DOHH2 (cell line): ENCODE measurements at regions not wholly inside any gene's neighbourhood (a gene's known extent, or its start where the extent isn't known, plus 50 kb on each side); places are given as distances from the start of the nearest gene placed in this dataset.

Source experiments
- H3F3A ChIP-seq: fragments of 200-600 bp; sonication (generic), shearing (Covaris generic); 2 replicates; pipeline ENCODE4 v1.6.0; 2016; ENCODE audit warnings: antibody characterized with exemption, mild to moderate bottlenecking; ENCODE audit not compliant: control insufficient read depth, insufficient read depth
- H3K27ac ChIP-seq: fragments of 200-600 bp; sonication (generic); 2 replicates; pipeline ENCODE4 v1.5.1; 2014; ENCODE audit warnings: low read depth, mild to moderate bottlenecking, low read length, moderate library complexity
- H3K27me3 ChIP-seq: fragments of 200-600 bp; sonication (generic); 2 replicates; pipeline ENCODE4 v1.6.1; 2014; ENCODE audit warnings: mild to moderate bottlenecking, low read length, mixed read lengths; ENCODE audit not compliant: control insufficient read depth
- H3K36me3 ChIP-seq: fragments of 200-600 bp; sonication (generic); 2 replicates; pipeline ENCODE4 v1.6.1; 2014; ENCODE audit warnings: mild to moderate bottlenecking, low read length, moderate library complexity, mixed read lengths; ENCODE audit not compliant: control insufficient read depth
- H3K4me1 ChIP-seq: fragments of 200-600 bp; sonication (generic); 2 replicates; pipeline ENCODE4 v1.6.1; 2014; ENCODE audit warnings: mild to moderate bottlenecking, low read length, mixed read lengths; ENCODE audit not compliant: control insufficient read depth
- H3K4me2 ChIP-seq: fragments of 200-600 bp; sonication (generic); 2 replicates; pipeline ENCODE4 v1.6.0; 2014; ENCODE audit warnings: mild to moderate bottlenecking, low read length, moderate library complexity
- H3K4me3 ChIP-seq: fragments of 200-600 bp; sonication (generic); 2 replicates; pipeline ENCODE4 v1.5.1; 2014; ENCODE audit warnings: mild to moderate bottlenecking, low read length, mixed read lengths
- H3K79me2 ChIP-seq: fragments of 200-600 bp; sonication (generic); 2 replicates; pipeline ENCODE4 v1.6.1; 2014; ENCODE audit warnings: mild to moderate bottlenecking, low read length, mixed read lengths; ENCODE audit not compliant: control insufficient read depth
- H3K9me2 ChIP-seq: fragments of 200-600 bp; sonication (generic); replicated peaks from 2 replicates; pipeline ENCODE4 v1.6.1; 2014; ENCODE audit warnings: mild to moderate bottlenecking, low read length, mixed read lengths; ENCODE audit not compliant: control insufficient read depth
- H3K9me3 ChIP-seq: fragments of 200-600 bp; sonication (generic); 2 replicates; pipeline ENCODE4 v1.6.1; 2014; ENCODE audit warnings: antibody characterized with exemption, low read length, mixed read lengths; ENCODE audit not compliant: control insufficient read depth, insufficient read depth
- H4K20me1 ChIP-seq: fragments of 200-600 bp; sonication (generic); 2 replicates; pipeline ENCODE4 v1.6.0; 2014; ENCODE audit warnings: low read depth, mild to moderate bottlenecking, antibody characterized with exemption, low read length, moderate library complexity; ENCODE audit not compliant: control insufficient read depth, insufficient read depth
- EZH2phosphoT487 ChIP-seq: fragments of 200-600 bp; sonication (generic); IDR thresholded peaks from 2 replicates; pipeline ENCODE4 v1.6.1; 2017; ENCODE audit warnings: borderline replicate concordance, mild to moderate bottlenecking, antibody characterized with exemption, low read length, moderate library complexity, mixed read lengths
- TF ChIP-seq, protein P1 (sequence below): fragments of 200-600 bp; sonication (generic); IDR thresholded peaks from one replicate; pipeline ENCODE4 v1.5.1; 2014; ENCODE audit warnings: antibody characterized with exemption, mild to moderate bottlenecking, low read depth, low read length; ENCODE audit not compliant: poor library complexity, severe bottlenecking

DNA sequence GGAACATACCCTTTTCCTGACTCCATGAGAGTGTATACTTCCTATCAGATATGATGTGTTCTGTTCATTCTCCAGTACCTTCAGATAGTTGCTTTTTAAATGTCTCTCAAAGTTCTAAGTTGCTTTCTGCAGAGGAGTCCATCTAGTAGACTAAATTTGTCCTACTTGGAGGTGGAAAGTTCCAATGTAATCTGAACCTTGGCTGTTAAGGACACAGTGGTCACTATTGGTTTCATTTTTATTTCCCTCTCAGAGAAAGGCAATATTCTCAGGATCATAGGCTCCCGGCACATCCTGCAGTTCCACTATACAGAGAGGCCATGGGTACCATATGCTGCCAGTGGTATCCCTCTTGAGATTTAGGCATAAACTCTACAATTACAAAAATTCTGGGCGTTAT, 634.6 kb downstream of the LRRC70 start:
- Histone ChIP-seq H3K4me3 (no peak overlapping the region), H3K27ac (no peak overlapping the region), H4K20me1 (no peaks in the 10 kb centered on the region), H3K36me3 (no peaks in the 10 kb centered on the region), H3K9me2 (no peaks in the 10 kb centered on the region), H3K27me3 (no peaks in the 10 kb centered on the region), H3K4me1 (no peaks in the 10 kb centered on the region), H3K9me3 (no peaks in the 10 kb centered on the region), H3K79me2 (no peaks in the 10 kb centered on the region), H3F3A (no peaks in the 10 kb centered on the region), H3K4me2 (no peak overlapping the region)
- TF ChIP-seq, protein P1, sequence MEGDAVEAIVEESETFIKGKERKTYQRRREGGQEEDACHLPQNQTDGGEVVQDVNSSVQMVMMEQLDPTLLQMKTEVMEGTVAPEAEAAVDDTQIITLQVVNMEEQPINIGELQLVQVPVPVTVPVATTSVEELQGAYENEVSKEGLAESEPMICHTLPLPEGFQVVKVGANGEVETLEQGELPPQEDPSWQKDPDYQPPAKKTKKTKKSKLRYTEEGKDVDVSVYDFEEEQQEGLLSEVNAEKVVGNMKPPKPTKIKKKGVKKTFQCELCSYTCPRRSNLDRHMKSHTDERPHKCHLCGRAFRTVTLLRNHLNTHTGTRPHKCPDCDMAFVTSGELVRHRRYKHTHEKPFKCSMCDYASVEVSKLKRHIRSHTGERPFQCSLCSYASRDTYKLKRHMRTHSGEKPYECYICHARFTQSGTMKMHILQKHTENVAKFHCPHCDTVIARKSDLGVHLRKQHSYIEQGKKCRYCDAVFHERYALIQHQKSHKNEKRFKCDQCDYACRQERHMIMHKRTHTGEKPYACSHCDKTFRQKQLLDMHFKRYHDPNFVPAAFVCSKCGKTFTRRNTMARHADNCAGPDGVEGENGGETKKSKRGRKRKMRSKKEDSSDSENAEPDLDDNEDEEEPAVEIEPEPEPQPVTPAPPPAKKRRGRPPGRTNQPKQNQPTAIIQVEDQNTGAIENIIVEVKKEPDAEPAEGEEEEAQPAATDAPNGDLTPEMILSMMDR = no peak
- TF ChIP-seq EZH2phosphoT487 = no peak

DNA sequence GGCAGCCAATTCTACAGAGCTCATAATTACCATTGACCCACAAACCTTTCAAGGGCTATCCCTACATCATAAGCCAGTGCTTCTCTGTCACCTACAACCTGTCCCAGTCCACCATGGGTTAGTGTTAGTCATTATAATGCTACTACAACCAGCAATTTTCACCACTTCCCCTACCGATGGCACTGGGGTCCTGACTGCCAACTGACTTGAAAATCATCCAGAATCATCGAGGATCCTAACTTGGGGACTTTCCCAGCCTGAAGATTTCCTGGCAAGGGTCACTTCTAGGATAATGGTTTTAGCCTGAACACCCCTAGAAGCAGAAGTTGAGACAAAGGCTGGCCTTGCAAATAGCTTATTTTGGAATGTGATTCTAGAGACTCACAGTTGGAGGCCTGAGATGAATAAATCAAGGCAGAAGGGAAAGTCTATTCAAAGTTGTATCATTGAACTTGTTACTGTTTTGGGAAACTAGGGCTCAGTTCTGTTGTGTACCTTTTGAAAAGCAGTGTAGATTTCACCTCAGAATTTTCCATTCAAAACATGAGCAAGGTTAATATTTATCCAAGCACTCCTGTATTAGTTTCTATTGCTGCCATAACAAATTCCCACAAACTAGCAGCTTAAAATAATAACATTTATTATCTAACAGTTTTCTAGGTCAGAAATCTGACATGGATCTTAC, 633.0 kb downstream of the LRRC70 start:
- H3K27ac ChIP-seq = no peak overlapping the region
- no peaks in the 10 kb centered on the region for H3K9me3 ChIP-seq
- no peaks in the 10 kb centered on the region for H3K27me3 ChIP-seq
- TF ChIP-seq, protein P1 = no peak
- no peak for TF ChIP-seq EZH2phosphoT487
- H3F3A ChIP-seq = no peaks in the 10 kb centered on the region
- no peaks in the 10 kb centered on the region for H3K4me1 ChIP-seq
- no peak overlapping the region for H3K4me3 ChIP-seq
- no peaks in the 10 kb centered on the region for H4K20me1 ChIP-seq
- no peaks in the 10 kb centered on the region for H3K9me2 ChIP-seq
- no peaks in the 10 kb centered on the region for H3K79me2 ChIP-seq
- no peaks in the 10 kb centered on the region for H3K36me3 ChIP-seq
- no peak overlapping the region for H3K4me2 ChIP-seq

DNA sequence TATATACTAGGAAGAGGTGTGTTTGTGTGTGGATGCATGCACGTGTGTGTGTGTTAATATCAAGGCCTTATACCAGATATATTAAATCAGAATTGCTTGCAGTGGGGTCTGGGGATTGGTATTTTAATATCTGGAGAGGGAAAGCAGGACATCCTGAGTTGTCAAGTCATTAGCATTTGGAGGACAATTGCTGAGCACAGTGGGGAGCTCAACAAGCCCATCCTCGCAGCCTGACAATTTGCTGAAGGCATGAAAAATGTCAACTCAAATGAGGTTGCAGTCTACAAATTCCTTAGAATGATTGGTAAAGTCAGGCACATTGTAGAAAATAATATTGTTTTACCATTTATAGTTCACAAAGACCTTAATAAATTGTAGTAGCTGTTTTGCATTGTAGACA, 627.4 kb downstream of the LRRC70 start:
- Histone ChIP-seq H3K36me3 (no peaks in the 10 kb centered on the region), H3K9me2 (no peaks in the 10 kb centered on the region), H3K4me1 (no peaks in the 10 kb centered on the region), H4K20me1 (no peaks in the 10 kb centered on the region), H3K9me3 (no peaks in the 10 kb centered on the region), H3K79me2 (no peaks in the 10 kb centered on the region), H3F3A (no peaks in the 10 kb centered on the region), H3K27me3 (no peaks in the 10 kb centered on the region), H3K4me3 (no peak overlapping the region), H3K4me2 (no peak overlapping the region), H3K27ac (no peak overlapping the region)
- no peak for TF ChIP-seq EZH2phosphoT487
- TF ChIP-seq, protein P1 = no peak
